ENCODE measurements at regions not wholly inside any gene's neighbourhood (a gene's known extent, or its start where the extent isn't known, plus 50 kb on each side); places are given as distances from the start of the nearest gene placed in this dataset.

DNA sequence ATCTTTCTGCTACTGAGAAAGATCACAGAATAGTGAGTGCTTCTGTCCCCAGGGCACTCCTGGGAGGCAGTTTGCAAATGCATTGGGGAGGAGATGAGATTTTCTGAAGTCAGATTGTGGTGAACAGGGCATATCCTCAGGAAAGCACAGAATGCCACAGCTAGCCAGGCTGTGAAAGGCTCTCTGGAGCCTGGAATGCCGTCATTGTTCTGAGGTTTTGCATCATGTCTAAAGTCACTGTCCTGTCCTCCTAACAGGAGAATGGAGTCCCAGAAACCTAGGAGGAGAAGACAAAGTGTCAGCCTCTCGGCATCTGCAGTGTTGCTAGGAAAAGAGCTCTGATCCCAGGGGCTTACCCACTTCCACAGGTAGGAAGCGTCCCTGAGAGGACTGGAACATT lies 69.2 kb upstream of the IGFBP3 start:
- Histone ChIP-seq H3K27ac (no peak overlapping the region), H3K4me1 (replicated peaks in 1 of 2) (no peaks in the 10 kb centered on the region), H3K27me3 (no peaks in the 10 kb centered on the region), H3K9me3 (replicated peaks in 1 of 3) (peaks cover 0 to 2% (median 0%) of the 10 kb centered on the region in 3 donors), H3K36me3 (replicated peaks in 1 of 2) (no peaks in the 10 kb centered on the region), H3K4me3 (no peak overlapping the region)
- intact Hi-C loops (cut with DNase I) = no loop called here
- 60 to 72% (median 60%) methylated on average over 3 of the region's 3 CpGs for WGBS, 4 donors
- no peak for TF ChIP-seq POLR2A (IDR thresholded peaks at IDR 0.05)
- TF ChIP-seq, protein P1, sequence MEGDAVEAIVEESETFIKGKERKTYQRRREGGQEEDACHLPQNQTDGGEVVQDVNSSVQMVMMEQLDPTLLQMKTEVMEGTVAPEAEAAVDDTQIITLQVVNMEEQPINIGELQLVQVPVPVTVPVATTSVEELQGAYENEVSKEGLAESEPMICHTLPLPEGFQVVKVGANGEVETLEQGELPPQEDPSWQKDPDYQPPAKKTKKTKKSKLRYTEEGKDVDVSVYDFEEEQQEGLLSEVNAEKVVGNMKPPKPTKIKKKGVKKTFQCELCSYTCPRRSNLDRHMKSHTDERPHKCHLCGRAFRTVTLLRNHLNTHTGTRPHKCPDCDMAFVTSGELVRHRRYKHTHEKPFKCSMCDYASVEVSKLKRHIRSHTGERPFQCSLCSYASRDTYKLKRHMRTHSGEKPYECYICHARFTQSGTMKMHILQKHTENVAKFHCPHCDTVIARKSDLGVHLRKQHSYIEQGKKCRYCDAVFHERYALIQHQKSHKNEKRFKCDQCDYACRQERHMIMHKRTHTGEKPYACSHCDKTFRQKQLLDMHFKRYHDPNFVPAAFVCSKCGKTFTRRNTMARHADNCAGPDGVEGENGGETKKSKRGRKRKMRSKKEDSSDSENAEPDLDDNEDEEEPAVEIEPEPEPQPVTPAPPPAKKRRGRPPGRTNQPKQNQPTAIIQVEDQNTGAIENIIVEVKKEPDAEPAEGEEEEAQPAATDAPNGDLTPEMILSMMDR (IDR thresholded peaks at IDR 0.05) = no peak
- DNase-seq = no peak

DNA sequence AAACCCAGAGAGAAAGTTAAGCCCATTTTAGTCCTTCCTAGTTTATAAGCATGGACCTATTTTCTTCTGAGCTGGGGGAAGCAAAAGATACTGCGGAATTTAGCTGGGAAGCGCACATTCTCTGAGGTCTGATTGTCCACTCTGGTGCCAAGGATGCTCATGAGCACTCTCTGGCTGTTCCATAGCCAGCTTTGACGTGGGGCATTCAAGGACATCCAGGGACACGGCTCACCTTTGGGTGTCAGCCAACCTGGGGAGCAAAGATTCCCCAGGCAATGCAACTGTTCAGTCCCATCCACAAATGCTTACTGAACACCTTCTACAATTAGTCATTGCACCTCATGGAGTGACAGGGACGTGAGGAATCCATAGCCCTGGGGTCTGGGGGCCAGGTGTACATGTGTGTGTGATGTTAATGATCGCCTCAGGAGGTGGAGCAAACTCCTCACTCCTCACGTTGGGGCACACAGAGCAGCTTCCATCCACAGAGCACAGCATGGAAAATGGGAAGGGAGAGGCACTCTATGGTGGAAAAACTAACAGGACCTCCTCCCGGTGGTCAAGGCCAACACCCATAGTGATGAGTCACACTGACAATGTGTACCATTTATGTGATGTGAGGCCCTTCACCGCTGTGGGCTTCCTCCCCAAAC lies 67.5 kb upstream of the IGFBP3 start:
- Histone ChIP-seq H3K36me3 (replicated peaks in 1 of 2) (no peaks in the 10 kb centered on the region), H3K9me3 (replicated peaks in 1 of 3) (no peaks in the 10 kb centered on the region), H3K27me3 (no peaks in the 10 kb centered on the region), H3K4me1 (replicated peaks in 1 of 2) (no peaks in the 10 kb centered on the region), H3K4me3 (no peak overlapping the region), H3K27ac (no peak overlapping the region)
- no peak for DNase-seq
- TF ChIP-seq, protein P1 (IDR thresholded peaks at IDR 0.05) = no peak
- no peak for TF ChIP-seq POLR2A (IDR thresholded peaks at IDR 0.05)
- 62 to 70% (median 69%) methylated on average over 8 to 9 of the region's 9 CpGs for WGBS, 4 donors
- intact Hi-C loops (cut with DNase I) = no loop called here

DNA sequence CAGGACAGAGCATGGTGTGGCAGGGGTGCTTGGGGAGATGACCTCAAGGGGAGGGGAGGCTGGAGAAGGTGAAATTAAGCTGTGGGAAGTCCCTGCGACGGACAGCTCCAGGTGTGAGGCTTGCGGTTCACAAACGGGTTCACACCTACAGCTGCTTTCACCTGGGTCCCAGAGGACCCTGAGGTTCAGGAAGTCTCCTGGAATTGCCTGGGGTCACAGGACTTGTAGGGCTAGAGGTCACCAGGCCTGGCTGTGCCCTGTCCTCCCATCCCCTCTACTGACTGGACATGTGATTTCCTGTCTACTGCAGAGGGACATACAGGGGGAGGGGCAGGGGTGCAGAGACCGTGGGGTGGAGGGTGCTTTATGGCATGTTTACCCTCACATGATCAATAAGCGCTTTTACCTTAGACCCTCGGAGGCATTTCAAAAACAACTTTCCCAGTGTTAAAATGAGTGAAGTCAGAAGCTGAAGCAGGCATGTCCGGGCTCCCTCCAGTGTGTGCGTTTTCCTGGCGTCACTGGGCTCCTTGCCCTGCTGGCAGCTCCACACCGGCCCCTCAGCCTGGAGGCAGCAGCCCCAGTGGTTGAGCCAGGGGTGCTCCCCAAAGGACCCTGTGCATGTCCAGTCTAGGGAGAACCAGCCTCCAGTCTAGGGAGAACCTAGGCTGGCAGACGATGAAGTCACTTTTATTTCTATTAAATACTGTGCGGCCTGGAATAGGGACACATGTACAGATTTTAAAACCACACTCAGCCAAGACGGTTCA lies 66.6 kb upstream of the IGFBP3 start:
- DNase-seq = no peak
- Histone ChIP-seq H3K9me3 (replicated peaks in 1 of 3) (no peaks in the 10 kb centered on the region), H3K27me3 (no peaks in the 10 kb centered on the region), H3K4me3 (no peak overlapping the region), H3K27ac (no peak overlapping the region), H3K4me1 (replicated peaks in 1 of 2) (no peaks in the 10 kb centered on the region), H3K36me3 (replicated peaks in 1 of 2) (no peaks in the 10 kb centered on the region)
- 82 to 91% (median 86%) methylated on average over 11 to 14 of the region's 14 CpGs for WGBS, 4 donors
- TF ChIP-seq POLR2A (IDR thresholded peaks at IDR 0.05) = no peak
- TF ChIP-seq, protein P1 (IDR thresholded peaks at IDR 0.05) = no peak
- intact Hi-C loops (cut with DNase I) = no loop called here

DNA sequence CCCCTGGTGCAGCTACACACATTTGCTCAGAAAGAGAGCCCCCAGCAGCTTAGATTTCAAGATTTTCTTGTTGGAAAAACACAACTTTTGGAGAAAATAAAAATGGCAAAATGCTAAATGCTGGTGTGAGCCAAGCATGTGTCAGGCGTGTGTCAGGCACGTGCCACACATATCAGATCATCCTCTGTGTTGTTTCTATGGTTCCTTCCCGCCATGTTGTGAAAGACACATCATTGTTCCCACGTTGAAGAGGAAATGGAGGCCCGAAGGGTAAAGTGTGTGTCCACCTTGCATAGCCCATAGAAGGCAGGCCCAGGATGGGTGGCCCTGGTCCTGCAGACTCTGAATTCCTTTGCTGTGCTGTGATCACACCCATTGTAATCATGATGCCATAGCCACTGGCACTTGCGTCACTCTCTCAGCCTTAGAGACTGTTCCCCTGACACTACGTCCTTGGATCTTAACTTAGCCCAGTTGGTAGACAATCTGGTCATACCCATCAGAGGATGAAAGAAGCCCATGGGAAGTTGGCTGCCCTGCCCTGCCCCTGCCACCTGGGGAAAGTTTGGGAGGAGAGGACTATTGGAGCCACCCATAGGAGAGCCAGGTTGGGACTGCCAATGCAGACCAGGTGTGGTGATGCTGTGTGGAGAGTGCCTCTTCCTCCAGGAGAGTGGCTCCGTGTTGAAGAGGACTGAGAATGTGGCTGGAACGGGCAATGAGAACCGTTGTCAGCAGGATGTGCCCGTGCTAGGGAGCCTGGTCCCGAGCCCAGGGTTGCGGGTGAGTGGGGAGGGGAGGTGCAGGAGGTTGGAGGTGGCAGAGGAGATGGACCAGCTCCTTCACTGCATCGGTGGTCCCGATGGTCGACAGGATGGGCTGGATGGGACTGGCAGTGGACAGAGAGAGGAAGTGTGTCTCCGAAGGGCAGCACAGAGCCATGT lies 65.6 kb upstream of the IGFBP3 start:
- Histone ChIP-seq H3K4me1 (replicated peaks in 1 of 2) (no peaks in the 10 kb centered on the region), H3K9me3 (replicated peaks in 1 of 3) (no peaks in the 10 kb centered on the region), H3K27ac (no peak overlapping the region), H3K4me3 (no peak overlapping the region), H3K27me3 (no peaks in the 10 kb centered on the region), H3K36me3 (replicated peaks in 1 of 2) (no peaks in the 10 kb centered on the region)
- WGBS, 4 donors = 89 to 93% (median 92%) methylated on average over 15 to 17 of the region's 17 CpGs
- TF ChIP-seq, protein P1 (IDR thresholded peaks at IDR 0.05) = no peak
- TF ChIP-seq POLR2A (IDR thresholded peaks at IDR 0.05) = no peak
- intact Hi-C loops (cut with DNase I) = no loop called here
- no peak for DNase-seq

Measured in adrenal gland (tissue), 9 donors.